Epithelial cell of esophagus (primary cell): ENCODE measurements at regions not wholly inside any gene's neighbourhood (a gene's known extent, or its start where the extent isn't known, plus 50 kb on each side); places are given as distances from the start of the nearest gene placed in this dataset.

ENCODE experiments used
- DNase-seq: peaks from one replicate; pipeline ENCODE4 v3.0.0; 2010; ENCODE audit warnings: low read depth
- H3K4me3 ChIP-seq: 2 replicates; pipeline ENCODE4 v1.5.1; 2011; ENCODE audit warnings: mild to moderate bottlenecking, low read length, control low read depth
- CTCF ChIP-seq: IDR thresholded peaks from 2 replicates; pipeline ENCODE4 v1.5.1; 2011; ENCODE audit warnings: low read depth, mild to moderate bottlenecking, low read length, control low read depth, inconsistent platforms; ENCODE audit not compliant: insufficient read depth; ENCODE audit errors: missing control alignments

GRCh38 chr7:17130281-17131059 lies 168.0 kb upstream of the AHR start:
- H3K4me3 ChIP-seq, result no peak overlapping the region
- DNase-seq, result peak; percentile 63
- no peak for TF ChIP-seq CTCF

GRCh38 chr7:17131060-17131345 lies 167.4 kb upstream of the AHR start:
- TF ChIP-seq CTCF, result no peak
- no peak overlapping the region for H3K4me3 ChIP-seq
- DNase-seq, result no peak

GRCh38 chr7:17131983-17132655 lies 166.3 kb upstream of the AHR start:
- DNase-seq, result no peak
- no peak for TF ChIP-seq CTCF
- H3K4me3 ChIP-seq, result no peak overlapping the region

- no peak overlapping the region for H3K4me3 ChIP-seq
- DNase-seq, result no peak
- no peak for TF ChIP-seq CTCF
Measured at GRCh38 chr7:17132726-17133125, 165.7 kb upstream of the AHR start.

GRCh38 chr7:17133977-17134376 lies 164.5 kb upstream of the AHR start:
- no peak for DNase-seq
- no peak overlapping the region for H3K4me3 ChIP-seq
- no peak for TF ChIP-seq CTCF

GRCh38 chr7:17134786-17135185 lies 163.7 kb upstream of the AHR start:
- no peak overlapping the region for H3K4me3 ChIP-seq
- TF ChIP-seq CTCF, result no peak
- DNase-seq, result no peak

GRCh38 chr7:17136126-17136525 lies 162.3 kb upstream of the AHR start:
- TF ChIP-seq CTCF, result no peak
- no peak overlapping the region for H3K4me3 ChIP-seq
- DNase-seq, result no peak
